H9 (cell line): ENCODE measurements at regions not wholly inside any gene's neighbourhood (a gene's known extent, or its start where the extent isn't known, plus 50 kb on each side); places are given as distances from the start of the nearest gene placed in this dataset.

ENCODE experiments used
- DNase-seq: peaks from one replicate; pipeline ENCODE4 v3.0.0-alpha.2; 2017
- H2AFZ ChIP-seq: one replicate; pipeline ENCODE4 v1.6.1; 2013; ENCODE audit warnings: mild to moderate bottlenecking, low read length, control low read depth, moderate library complexity
- H2AK5ac ChIP-seq: 2 replicates; pipeline ENCODE4 v1.6.1; 2013; ENCODE audit warnings: low read length, control low read depth, mixed read lengths; ENCODE audit not compliant: insufficient read length
- H2BK120ac ChIP-seq: one replicate; pipeline ENCODE4 v1.6.1; 2013; ENCODE audit warnings: low read depth, mild to moderate bottlenecking, low read length, control low read depth, inconsistent platforms; ENCODE audit not compliant: poor library complexity, severe bottlenecking
- H2BK12ac ChIP-seq: 2 replicates; pipeline ENCODE4 v1.6.1; 2013; ENCODE audit warnings: low read length, control low read depth, mixed read lengths, low read depth; ENCODE audit not compliant: insufficient read length
- H2BK15ac ChIP-seq: 2 replicates; pipeline ENCODE4 v1.6.1; 2013; ENCODE audit warnings: low read depth, low read length, control low read depth
- H2BK20ac ChIP-seq: one replicate; pipeline ENCODE4 v1.6.1; 2013; ENCODE audit warnings: low read depth, mild to moderate bottlenecking, low read length, control low read depth, inconsistent platforms; ENCODE audit not compliant: poor library complexity, severe bottlenecking
- H2BK5ac ChIP-seq: 2 replicates; pipeline ENCODE4 v1.6.1; 2013; ENCODE audit warnings: low read length, control low read depth, mixed read lengths; ENCODE audit not compliant: insufficient read length
- H3K14ac ChIP-seq: 2 replicates; pipeline ENCODE4 v1.6.1; 2013; ENCODE audit warnings: low read length, control low read depth; ENCODE audit not compliant: insufficient read depth
- H3K18ac ChIP-seq: 2 replicates; pipeline ENCODE4 v1.6.1; 2013; ENCODE audit warnings: low read depth, mild to moderate bottlenecking, mixed read lengths, low read length, control low read depth; ENCODE audit not compliant: insufficient read length
- H3K23ac ChIP-seq: 2 replicates; pipeline ENCODE4 v1.6.1; 2013; ENCODE audit warnings: low read length, control low read depth, mixed read lengths, low read depth; ENCODE audit not compliant: insufficient read length
- H3K23me2 ChIP-seq: 2 replicates; pipeline ENCODE4 v1.6.1; 2013; ENCODE audit warnings: low read depth, mild to moderate bottlenecking, mixed read lengths, low read length, control low read depth; ENCODE audit not compliant: insufficient read length, poor library complexity, severe bottlenecking
- H3K27ac ChIP-seq: 2 replicates; pipeline ENCODE4 v1.5.1; 2013; ENCODE audit warnings: low read length, control low read depth, mixed read lengths, low read depth; ENCODE audit not compliant: insufficient read length
- H3K27me3 ChIP-seq: 2 replicates; pipeline ENCODE4 v1.6.1; 2013; ENCODE audit warnings: low read length, control low read depth, inconsistent platforms; ENCODE audit not compliant: insufficient read depth
- H3K4ac ChIP-seq: 2 replicates; pipeline ENCODE4 v1.6.1; 2013; ENCODE audit warnings: low read depth, mild to moderate bottlenecking, control low read depth, inconsistent platforms, low read length, moderate library complexity
- H3K4me1 ChIP-seq: 2 replicates; pipeline ENCODE4 v1.6.1; 2013; ENCODE audit warnings: low read length, control low read depth, inconsistent platforms; ENCODE audit not compliant: insufficient read depth
- H3K4me2 ChIP-seq: 2 replicates; pipeline ENCODE4 v1.6.1; 2013; ENCODE audit warnings: low read length, control low read depth, mixed read lengths; ENCODE audit not compliant: insufficient read length, insufficient read depth
- H3K56ac ChIP-seq: 2 replicates; pipeline ENCODE4 v1.6.1; 2013; ENCODE audit warnings: low read depth, mild to moderate bottlenecking, mixed read lengths, low read length, control low read depth; ENCODE audit not compliant: insufficient read length
- H3K79me1 ChIP-seq: 2 replicates; pipeline ENCODE4 v1.6.1; 2013; ENCODE audit warnings: low read depth, mild to moderate bottlenecking, moderate library complexity, low read length, control low read depth, inconsistent platforms; ENCODE audit not compliant: insufficient read depth, poor library complexity, severe bottlenecking
- H3K79me2 ChIP-seq: 2 replicates; pipeline ENCODE4 v1.6.1; 2013; ENCODE audit warnings: low read length, control low read depth, inconsistent platforms; ENCODE audit not compliant: insufficient read depth
- H3K9ac ChIP-seq: 2 replicates; pipeline ENCODE4 v1.6.1; 2013; ENCODE audit warnings: low read length, control low read depth, mixed read lengths; ENCODE audit not compliant: insufficient read length; ENCODE audit errors: extremely low read depth
- H3K9me3 ChIP-seq: one replicate; pipeline ENCODE4 v1.6.1; 2013; ENCODE audit warnings: low read depth, low read length, inconsistent platforms; ENCODE audit not compliant: control insufficient read depth
- H3T11ph ChIP-seq: one replicate; pipeline ENCODE4 v1.6.1; 2013; ENCODE audit warnings: mild to moderate bottlenecking, low read length, control low read depth, inconsistent platforms
- H4K20me1 ChIP-seq: one replicate; pipeline ENCODE4 v1.6.1; 2013; ENCODE audit not compliant: control insufficient read depth, insufficient read length, insufficient read depth
- H4K5ac ChIP-seq: 2 replicates; pipeline ENCODE4 v1.6.1; 2013; ENCODE audit warnings: low read depth, mild to moderate bottlenecking, mixed read lengths, low read length, control low read depth; ENCODE audit not compliant: insufficient read length
- H4K8ac ChIP-seq: replicated peaks from 2 replicates; pipeline ENCODE4 v1.6.1; 2013; ENCODE audit warnings: low read length, control low read depth, mixed read lengths, low read depth; ENCODE audit not compliant: insufficient read length
- H4K91ac ChIP-seq: 2 replicates; pipeline ENCODE4 v1.6.1; 2013; ENCODE audit warnings: low read depth, mild to moderate bottlenecking, moderate library complexity, mixed read lengths, low read length, control low read depth; ENCODE audit not compliant: insufficient read length
- H3K27ac Mint-ChIP-seq, 3 experiments: 2 replicates in 2 of 3; 3 replicates in 1 of 3; pipeline ENCODE4 v1.8.0; 2020 to 2021; ENCODE audit warnings: mixed read lengths in 3 of 3, mild to moderate bottlenecking in 1 of 3, moderate library complexity in 1 of 3
- H3K27me3 Mint-ChIP-seq: 2 replicates; pipeline ENCODE4 v1.8.0; 2021; ENCODE audit warnings: low read depth, mild to moderate bottlenecking, moderate library complexity, mixed read lengths
- H3K36me3 Mint-ChIP-seq, 3 experiments: 2 replicates in 2 of 3; 3 replicates in 1 of 3; pipeline ENCODE4 v1.8.0; 2020 to 2021; ENCODE audit warnings: low read depth in 3 of 3, mixed read lengths in 3 of 3; ENCODE audit not compliant: insufficient read depth in 1 of 3
- H3K4me1 Mint-ChIP-seq, 2 experiments: 2 replicates each; pipeline ENCODE4 v1.8.0; 2020; ENCODE audit warnings: mixed read lengths in 2 of 2
- H3K4me3 Mint-ChIP-seq, 2 experiments: 2 replicates in 1 of 2; 3 replicates in 1 of 2; pipeline ENCODE4 v1.8.0; 2020 to 2021; ENCODE audit warnings: mild to moderate bottlenecking in 2 of 2, mixed read lengths in 2 of 2, moderate library complexity in 1 of 2
- H3K9me3 Mint-ChIP-seq, 2 experiments: 2 replicates in 1 of 2; 3 replicates in 1 of 2; pipeline ENCODE4 v1.8.0; 2020; ENCODE audit warnings: mild to moderate bottlenecking in 2 of 2, mixed read lengths in 2 of 2, moderate library complexity in 1 of 2
- CTCF ChIP-seq: fragments of 200-600 bp; sonication (generic); conservative IDR thresholded peaks from 3 replicates; pipeline ENCODE4 v1.8.0; 2021; ENCODE audit warnings: antibody characterized with exemption, mild to moderate bottlenecking
- WGBS: extraction: QIAGEN DNeasy Blood & Tissue Kit; methylation state at CpG from one replicate; pipeline ENCODE4 v1.1.7; 2013; ENCODE audit warnings: missing lambda C conversion rate, low lambda C conversion rate, mixed read lengths; ENCODE audit not compliant: insufficient read length; ENCODE audit errors: extremely low coverage; 5-methylcytosine and 5-hydroxymethylcytosine counted together

GRCh38 chr5:136661026-136661425, 295.7 kb upstream of the TRPC7 start:
- no peak overlapping the region for H4K5ac ChIP-seq
- no peak overlapping the region for H2BK12ac ChIP-seq
- H2BK15ac ChIP-seq, result no peak overlapping the region
- no peaks in the 10 kb centered on the region for H4K20me1 ChIP-seq
- H2BK20ac ChIP-seq, result no peak overlapping the region
- H3K27me3 ChIP-seq, result no peaks in the 10 kb centered on the region
- H3K18ac ChIP-seq, result no peak overlapping the region
- H3K79me2 ChIP-seq, result no peaks in the 10 kb centered on the region
- Mint-ChIP-seq H3K9me3 (no peaks in the 10 kb centered on the region), H3K4me1 (no peaks in the 10 kb centered on the region), H3K36me3 (no peaks in the 10 kb centered on the region), H3K27ac (no peak overlapping the region), H3K27me3 (no peaks in the 10 kb centered on the region; the same call in 1 of the 2 replicates), H3K4me3 (no peak overlapping the region)
- no peak overlapping the region for H3K27ac ChIP-seq
- no peak overlapping the region for H2AFZ ChIP-seq
- H2AK5ac ChIP-seq, result no peak overlapping the region
- H3K23ac ChIP-seq, result no peak overlapping the region
- H3K9ac ChIP-seq, result no peak overlapping the region
- no peak overlapping the region for H2BK120ac ChIP-seq
- H3K9me3 ChIP-seq, result no peaks in the 10 kb centered on the region
- no peak overlapping the region for H3T11ph ChIP-seq
- H3K4me2 ChIP-seq, result no peak overlapping the region
- no peak for DNase-seq
- no CpG with 5 or more reads among the region's 2 CpGs for WGBS
- H3K14ac ChIP-seq, result no peak overlapping the region
- no peaks in the 10 kb centered on the region for H3K4me1 ChIP-seq
- no peaks in the 10 kb centered on the region for H3K23me2 ChIP-seq
- no peak overlapping the region for H3K56ac ChIP-seq
- no peak overlapping the region for H3K4ac ChIP-seq
- no peak overlapping the region for H2BK5ac ChIP-seq
- H4K8ac ChIP-seq, result no peak overlapping the region
- no peaks in the 10 kb centered on the region for H3K79me1 ChIP-seq
- no peak overlapping the region for H4K91ac ChIP-seq
- no peak for TF ChIP-seq CTCF
